H1 (cell line): ENCODE measurements at regions not wholly inside any gene's neighbourhood (a gene's known extent, or its start where the extent isn't known, plus 50 kb on each side); places are given as distances from the start of the nearest gene placed in this dataset.

Experiments used
- BACH1 ChIP-seq: IDR thresholded peaks from 2 replicates; pipeline ENCODE4 v1.6.1; 2012; ENCODE audit warnings: low read length, improper control_type of control experiment
- BRCA1 ChIP-seq: IDR thresholded peaks from 2 replicates; pipeline ENCODE4 v1.6.1; 2012; ENCODE audit warnings: low read depth, low read length, improper control_type of control experiment
- CEBPB ChIP-seq: IDR thresholded peaks from 2 replicates; pipeline ENCODE4 v1.6.1; 2012; ENCODE audit warnings: low read depth, low read length
- CHD2 ChIP-seq: IDR thresholded peaks from 2 replicates; pipeline ENCODE4 v1.6.1; 2012; ENCODE audit warnings: low read length, improper control_type of control experiment
- CHD7 ChIP-seq: fragments of 300-600 bp; sonication (generic); IDR thresholded peaks from 2 replicates; pipeline ENCODE4 v1.7.1; 2012; ENCODE audit warnings: low read length, moderate library complexity, mild to moderate bottlenecking, inconsistent platforms; ENCODE audit not compliant: insufficient replicate concordance
- CTBP2 ChIP-seq: IDR thresholded peaks from 2 replicates; pipeline ENCODE4 v1.7.0; 2011; ENCODE audit warnings: borderline replicate concordance, mild to moderate bottlenecking, moderate library complexity, mixed read lengths, low read length; ENCODE audit not compliant: insufficient read depth, insufficient read length
- HDAC6 ChIP-seq: IDR thresholded peaks from one replicate; pipeline ENCODE4 v1.7.1; 2012; ENCODE audit warnings: low read depth, mild to moderate bottlenecking, inconsistent platforms, low read length, moderate library complexity
- JUN ChIP-seq: IDR thresholded peaks from 2 replicates; pipeline ENCODE4 v1.6.1; 2011; ENCODE audit warnings: low read depth, mild to moderate bottlenecking, improper control_type of control experiment, low read length
- JUND ChIP-seq: IDR thresholded peaks from 2 replicates; pipeline ENCODE4 v1.6.1; 2011; ENCODE audit warnings: mild to moderate bottlenecking, improper control_type of control experiment, low read length
- POU5F1 ChIP-seq: IDR thresholded peaks from 2 replicates; pipeline ENCODE4 v1.6.1; 2011; ENCODE audit warnings: low read depth, mild to moderate bottlenecking, low read length, moderate library complexity
- RFX5 ChIP-seq: IDR thresholded peaks from 2 replicates; pipeline ENCODE4 v1.6.1; 2011; ENCODE audit warnings: low read depth, low read length, improper control_type of control experiment, borderline replicate concordance
- SIRT6 ChIP-seq: IDR thresholded peaks from one replicate; pipeline ENCODE4 v1.7.1; 2012; ENCODE audit warnings: low read length, inconsistent platforms
- TAF1 ChIP-seq: IDR thresholded peaks from 2 replicates; pipeline ENCODE4 v1.6.1; 2011; ENCODE audit warnings: mild to moderate bottlenecking, low read depth, low read length
- TCF12 ChIP-seq: IDR thresholded peaks from 2 replicates; pipeline ENCODE4 v1.6.1; 2011; ENCODE audit warnings: low read depth, mild to moderate bottlenecking, low read length

- no peak for TF ChIP-seq CHD7
- TF ChIP-seq TCF12, result no peak
- TF ChIP-seq BACH1, result no peak
- TF ChIP-seq TAF1, result no peak
- no peak for TF ChIP-seq POU5F1
- TF ChIP-seq RFX5, result no peak
- no peak for TF ChIP-seq HDAC6
- no peak for TF ChIP-seq JUN
- no peak for TF ChIP-seq CHD2
- no peak for TF ChIP-seq CTBP2
- TF ChIP-seq CEBPB, result no peak
- no peak for TF ChIP-seq SIRT6
- no peak for TF ChIP-seq JUND
- no peak for TF ChIP-seq BRCA1
Measured at GRCh38 chr14:79938185-79938584, 273.1 kb downstream of the DIO2 start (continued).
